ENCODE measurements at regions not wholly inside any gene's neighbourhood (a gene's known extent, or its start where the extent isn't known, plus 50 kb on each side); places are given as distances from the start of the nearest gene placed in this dataset.

DNA sequence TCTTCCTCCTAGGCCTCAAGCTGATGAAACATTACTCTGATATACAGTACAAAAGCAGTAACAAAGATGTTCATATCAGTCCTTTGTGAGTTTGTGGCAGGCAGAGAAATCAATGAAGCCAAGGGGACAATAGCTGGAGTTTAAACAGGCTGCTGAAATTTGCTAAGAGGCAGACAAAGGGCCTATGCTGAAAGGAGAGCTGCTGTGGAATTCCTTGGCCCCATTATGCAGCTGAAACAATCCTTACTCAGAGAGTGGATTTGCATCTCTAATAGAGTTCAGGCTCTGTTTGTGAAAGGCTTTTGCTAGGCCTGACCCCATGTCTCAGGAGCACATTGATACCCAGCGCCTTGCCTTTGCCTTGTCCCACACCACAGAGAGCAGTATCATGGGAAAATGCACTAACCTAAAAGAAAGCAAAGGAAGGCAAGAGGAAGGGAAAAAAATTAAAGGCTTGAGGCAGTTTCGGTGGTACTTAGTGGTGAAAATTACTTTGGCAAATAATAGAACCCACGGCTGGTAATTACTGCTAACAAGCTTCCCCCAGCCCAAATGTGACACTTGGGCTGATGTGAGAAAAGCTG is 195.0 kb upstream of the EPHA3 start:
- Histone ChIP-seq H3K4me3 (ENCODE audit: low read depth in 1 of 3, low read length in 3 of 3) (no peak overlapping the region), H3K9me3 (ENCODE audit: control insufficient read depth in 2 of 2, insufficient read depth in 1 of 2, low read depth in 1 of 2, low read length in 1 of 2) (no peaks in the 10 kb centered on the region), H3K27ac (ENCODE audit: low read depth in 1 of 3, low read length in 2 of 3) (no peak overlapping the region), H3K4me1 (ENCODE audit: control insufficient read depth in 3 of 3, insufficient read depth in 2 of 3, low read depth in 1 of 3, low read length in 2 of 3) (no peaks in the 10 kb centered on the region), H3K36me3 (ENCODE audit: control insufficient read depth in 3 of 3, insufficient read depth in 2 of 3, low read depth in 1 of 3, low read length in 3 of 3) (no peaks in the 10 kb centered on the region), H3K27me3 (ENCODE audit: control insufficient read depth in 3 of 3, insufficient read depth in 3 of 3, low read length in 3 of 3) (no peaks in the 10 kb centered on the region)
- FAIRE-seq (no peak), DNase-seq (no peak)
- WGBS, 3 donors: 35 to 75% (median 54%) methylated on average over 3 of the region's 3 CpGs

DNA sequence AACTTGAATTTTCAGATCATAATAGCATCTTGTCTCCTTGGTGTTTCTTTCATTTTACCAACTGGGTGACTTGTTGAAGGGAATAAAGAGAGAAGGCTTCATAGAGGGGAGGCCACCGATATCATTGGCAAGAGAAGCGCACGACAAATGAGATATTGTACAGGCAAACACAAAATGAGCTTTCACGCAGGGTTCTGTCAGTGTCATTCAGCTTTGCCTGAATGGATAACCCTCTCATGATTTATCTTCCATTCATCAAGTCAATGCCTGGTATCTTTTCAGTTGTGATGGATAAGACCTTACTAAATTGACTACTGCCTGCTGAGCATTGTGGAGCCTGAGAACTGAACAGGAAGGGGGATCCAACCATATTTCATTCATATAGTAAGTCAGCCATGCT is 188.6 kb upstream of the EPHA3 start:
- no peaks in the 10 kb centered on the region for H3K4me1 ChIP-seq (ENCODE audit: control insufficient read depth in 3 of 3, insufficient read depth in 2 of 3, low read depth in 1 of 3, low read length in 2 of 3)
- H3K9me3 ChIP-seq (ENCODE audit: control insufficient read depth in 2 of 2, insufficient read depth in 1 of 2, low read depth in 1 of 2, low read length in 1 of 2): no peaks in the 10 kb centered on the region
- no peak overlapping the region for H3K27ac ChIP-seq (ENCODE audit: low read depth in 1 of 3, low read length in 2 of 3)
- no peaks in the 10 kb centered on the region for H3K36me3 ChIP-seq (ENCODE audit: control insufficient read depth in 3 of 3, insufficient read depth in 2 of 3, low read depth in 1 of 3, low read length in 3 of 3)
- WGBS, 3 donors: 92 to 94% (median 93%) methylated on average over 4 of the region's 4 CpGs
- no peaks in the 10 kb centered on the region for H3K27me3 ChIP-seq (ENCODE audit: control insufficient read depth in 3 of 3, insufficient read depth in 3 of 3, low read length in 3 of 3)
- no peak overlapping the region for H3K4me3 ChIP-seq (ENCODE audit: low read depth in 1 of 3, low read length in 3 of 3)
- no peak for DNase-seq
- FAIRE-seq: no peak

DNA sequence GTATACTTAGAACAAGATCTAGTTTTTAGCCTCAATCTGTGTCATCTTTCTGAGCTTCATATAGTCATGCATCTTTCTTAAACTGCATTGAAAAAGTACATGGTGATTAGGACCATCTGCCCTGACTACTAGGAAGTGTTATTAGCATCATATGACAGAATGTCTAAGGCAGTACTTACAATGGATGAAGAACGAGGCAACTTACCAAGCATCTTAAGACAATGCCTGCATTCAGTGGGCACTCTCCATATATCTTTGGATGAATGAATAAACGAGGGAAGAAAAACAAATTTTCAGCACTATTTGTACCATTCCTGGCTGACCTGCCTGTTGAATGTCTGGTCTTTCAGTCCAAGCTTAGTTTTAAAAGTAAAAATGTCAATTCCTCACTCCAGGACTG is 185.4 kb upstream of the EPHA3 start:
- Histone ChIP-seq H3K36me3 (ENCODE audit: control insufficient read depth in 3 of 3, insufficient read depth in 2 of 3, low read depth in 1 of 3, low read length in 3 of 3) (no peaks in the 10 kb centered on the region), H3K4me1 (ENCODE audit: control insufficient read depth in 3 of 3, insufficient read depth in 2 of 3, low read depth in 1 of 3, low read length in 2 of 3) (no peaks in the 10 kb centered on the region), H3K27ac (ENCODE audit: low read depth in 1 of 3, low read length in 2 of 3) (no peak overlapping the region), H3K9me3 (ENCODE audit: control insufficient read depth in 2 of 2, insufficient read depth in 1 of 2, low read depth in 1 of 2, low read length in 1 of 2) (no peaks in the 10 kb centered on the region), H3K27me3 (ENCODE audit: control insufficient read depth in 3 of 3, insufficient read depth in 3 of 3, low read length in 3 of 3) (no peaks in the 10 kb centered on the region), H3K4me3 (ENCODE audit: low read depth in 1 of 3, low read length in 3 of 3) (no peak overlapping the region)
- 28 to 61% (median 37%) methylated on average over 2 of the region's 2 CpGs for WGBS, 3 donors
- FAIRE-seq (no peak), DNase-seq (no peak)

DNA sequence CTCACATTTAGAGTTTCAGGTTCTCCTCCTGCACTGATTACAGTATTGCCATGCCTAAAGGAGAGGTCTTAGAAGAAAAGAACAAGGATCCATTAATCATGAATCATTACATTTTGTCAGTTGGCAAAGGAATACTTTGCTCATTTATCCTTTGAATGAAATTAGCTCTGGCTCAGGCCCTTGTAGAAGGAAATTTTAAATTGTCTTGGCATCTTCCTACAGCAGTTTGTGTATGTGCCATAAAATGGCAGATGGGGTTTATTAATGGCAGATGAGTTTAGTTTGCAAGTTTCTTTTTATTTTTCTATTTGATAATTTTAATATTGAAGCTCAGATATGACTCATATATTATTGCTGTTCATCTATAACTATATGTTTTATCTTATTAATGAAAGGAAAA is 181.2 kb upstream of the EPHA3 start:
- no peak overlapping the region for H3K27ac ChIP-seq (ENCODE audit: low read depth in 1 of 3, low read length in 2 of 3)
- no peak overlapping the region for H3K4me3 ChIP-seq (ENCODE audit: low read depth in 1 of 3, low read length in 3 of 3)
- FAIRE-seq: no peak
- DNase-seq: no peak
- H3K9me3 ChIP-seq (ENCODE audit: control insufficient read depth in 2 of 2, insufficient read depth in 1 of 2, low read depth in 1 of 2, low read length in 1 of 2): no peaks in the 10 kb centered on the region
- no peaks in the 10 kb centered on the region for H3K27me3 ChIP-seq (ENCODE audit: control insufficient read depth in 3 of 3, insufficient read depth in 3 of 3, low read length in 3 of 3)
- H3K36me3 ChIP-seq (ENCODE audit: control insufficient read depth in 3 of 3, insufficient read depth in 2 of 3, low read depth in 1 of 3, low read length in 3 of 3): no peaks in the 10 kb centered on the region
- H3K4me1 ChIP-seq (ENCODE audit: control insufficient read depth in 3 of 3, insufficient read depth in 2 of 3, low read depth in 1 of 3, low read length in 2 of 3): no peaks in the 10 kb centered on the region

DNA sequence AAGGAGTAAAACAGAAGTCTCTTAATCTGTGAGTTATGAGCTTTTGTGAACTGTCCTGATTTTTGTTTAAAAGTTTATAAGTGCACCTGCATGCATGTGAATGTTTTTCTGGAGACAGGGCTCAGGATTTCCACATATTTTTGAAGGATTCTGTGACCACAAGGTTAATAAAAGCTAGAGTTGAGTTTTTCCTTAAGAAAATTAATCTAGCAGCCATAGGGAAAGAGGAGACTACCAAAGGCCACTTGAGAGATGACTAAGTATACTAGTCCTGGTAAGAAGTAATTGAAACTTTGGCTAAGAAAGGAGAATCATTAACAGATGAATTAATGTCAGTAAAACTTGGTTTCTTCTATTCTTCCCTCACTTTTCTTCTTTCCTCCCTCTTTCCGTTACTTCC is 176.8 kb upstream of the EPHA3 start:
- Histone ChIP-seq H3K27ac (ENCODE audit: low read depth in 1 of 3, low read length in 2 of 3) (no peak overlapping the region), H3K4me1 (ENCODE audit: control insufficient read depth in 3 of 3, insufficient read depth in 2 of 3, low read depth in 1 of 3, low read length in 2 of 3) (no peaks in the 10 kb centered on the region), H3K36me3 (ENCODE audit: control insufficient read depth in 3 of 3, insufficient read depth in 2 of 3, low read depth in 1 of 3, low read length in 3 of 3) (no peaks in the 10 kb centered on the region), H3K27me3 (ENCODE audit: control insufficient read depth in 3 of 3, insufficient read depth in 3 of 3, low read length in 3 of 3) (no peaks in the 10 kb centered on the region), H3K9me3 (ENCODE audit: control insufficient read depth in 2 of 2, insufficient read depth in 1 of 2, low read depth in 1 of 2, low read length in 1 of 2) (no peaks in the 10 kb centered on the region), H3K4me3 (ENCODE audit: low read depth in 1 of 3, low read length in 3 of 3) (no peak overlapping the region)
- 60 to 79% (median 66%) methylated on average over 1 of the region's 1 CpG for WGBS, 3 donors
- FAIRE-seq (no peak), DNase-seq (no peak)

DNA sequence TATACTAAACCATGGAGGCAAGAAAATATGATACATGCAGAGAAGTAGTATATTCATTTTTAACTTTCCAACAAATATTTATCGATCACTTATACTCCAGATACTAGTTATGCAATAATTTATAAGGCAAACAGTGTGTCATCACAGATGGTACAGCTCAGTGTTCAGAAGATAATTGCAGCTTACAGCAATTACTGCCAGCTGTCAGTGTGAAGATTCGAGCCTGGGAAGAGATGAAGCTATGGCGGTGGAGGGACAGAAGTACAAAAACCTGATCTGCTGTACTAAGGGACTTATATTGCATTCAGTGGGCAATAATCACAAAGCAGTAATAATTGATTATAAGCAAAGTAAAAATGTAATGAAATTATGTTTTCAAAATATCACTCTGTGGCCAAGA is 170.6 kb upstream of the EPHA3 start:
- 61 to 69% (median 66%) methylated on average over 3 of the region's 3 CpGs for WGBS, 3 donors
- Histone ChIP-seq H3K27me3 (ENCODE audit: control insufficient read depth in 3 of 3, insufficient read depth in 3 of 3, low read length in 3 of 3) (no peaks in the 10 kb centered on the region), H3K27ac (ENCODE audit: low read depth in 1 of 3, low read length in 2 of 3) (no peak overlapping the region), H3K4me3 (ENCODE audit: low read depth in 1 of 3, low read length in 3 of 3) (no peak overlapping the region), H3K4me1 (ENCODE audit: control insufficient read depth in 3 of 3, insufficient read depth in 2 of 3, low read depth in 1 of 3, low read length in 2 of 3) (no peaks in the 10 kb centered on the region), H3K9me3 (ENCODE audit: control insufficient read depth in 2 of 2, insufficient read depth in 1 of 2, low read depth in 1 of 2, low read length in 1 of 2) (no peaks in the 10 kb centered on the region), H3K36me3 (ENCODE audit: control insufficient read depth in 3 of 3, insufficient read depth in 2 of 3, low read depth in 1 of 3, low read length in 3 of 3) (no peaks in the 10 kb centered on the region)
- DNase-seq: no peak
- FAIRE-seq: no peak

DNA sequence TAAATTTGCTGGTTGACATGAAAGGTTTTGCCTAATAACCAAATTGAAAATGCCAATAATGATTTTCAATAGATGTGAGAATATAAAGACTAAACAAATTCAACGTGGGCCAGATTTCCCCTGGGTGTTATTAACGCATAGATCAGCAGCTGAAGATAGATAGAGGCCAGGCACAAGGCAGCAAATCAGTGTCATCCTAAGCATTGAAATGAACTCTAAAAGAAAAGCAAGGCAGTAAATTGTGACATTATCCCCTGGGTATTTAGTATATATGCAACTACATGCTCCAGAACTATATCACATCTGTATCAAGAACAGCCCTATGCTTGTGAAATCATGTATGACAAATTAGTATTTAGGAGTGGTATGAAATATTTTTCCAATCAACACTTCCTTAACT is 167.1 kb upstream of the EPHA3 start:
- DNase-seq (no peak), FAIRE-seq (no peak)
- WGBS, 3 donors: 68 to 80% (median 79%) methylated on average over 2 of the region's 2 CpGs
- no peaks in the 10 kb centered on the region for H3K9me3 ChIP-seq (ENCODE audit: control insufficient read depth in 2 of 2, insufficient read depth in 1 of 2, low read depth in 1 of 2, low read length in 1 of 2)
- H3K4me3 ChIP-seq (ENCODE audit: low read depth in 1 of 3, low read length in 3 of 3): no peak overlapping the region
- no peaks in the 10 kb centered on the region for H3K4me1 ChIP-seq (ENCODE audit: control insufficient read depth in 3 of 3, insufficient read depth in 2 of 3, low read depth in 1 of 3, low read length in 2 of 3)
- no peak overlapping the region for H3K27ac ChIP-seq (ENCODE audit: low read depth in 1 of 3, low read length in 2 of 3)
- no peaks in the 10 kb centered on the region for H3K36me3 ChIP-seq (ENCODE audit: control insufficient read depth in 3 of 3, insufficient read depth in 2 of 3, low read depth in 1 of 3, low read length in 3 of 3)
- H3K27me3 ChIP-seq (ENCODE audit: control insufficient read depth in 3 of 3, insufficient read depth in 3 of 3, low read length in 3 of 3): no peaks in the 10 kb centered on the region

DNA sequence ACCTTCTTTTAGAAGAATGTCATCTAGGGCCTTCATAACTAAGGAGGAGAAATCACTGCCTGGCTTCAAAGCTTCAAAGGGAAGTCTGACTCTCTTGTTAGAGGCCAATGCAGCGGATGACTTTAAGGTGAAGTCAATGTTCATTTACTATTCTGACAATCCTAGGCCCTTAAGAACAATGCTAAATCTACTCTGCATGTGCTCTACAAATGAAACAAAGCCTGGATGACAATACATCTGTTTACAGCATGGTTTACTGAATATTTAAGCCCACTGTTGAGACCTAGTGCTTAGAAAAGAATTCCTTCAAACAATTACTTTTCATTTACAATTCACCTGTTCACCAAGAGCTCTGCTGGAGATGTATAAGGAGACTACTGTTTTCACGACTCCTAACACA is 160.4 kb upstream of the EPHA3 start:
- Histone ChIP-seq H3K36me3 (ENCODE audit: control insufficient read depth in 3 of 3, insufficient read depth in 2 of 3, low read depth in 1 of 3, low read length in 3 of 3) (no peaks in the 10 kb centered on the region), H3K4me3 (ENCODE audit: low read depth in 1 of 3, low read length in 3 of 3) (no peak overlapping the region), H3K4me1 (ENCODE audit: control insufficient read depth in 3 of 3, insufficient read depth in 2 of 3, low read depth in 1 of 3, low read length in 2 of 3) (no peaks in the 10 kb centered on the region), H3K9me3 (ENCODE audit: control insufficient read depth in 2 of 2, insufficient read depth in 1 of 2, low read depth in 1 of 2, low read length in 1 of 2) (no peaks in the 10 kb centered on the region), H3K27ac (ENCODE audit: low read depth in 1 of 3, low read length in 2 of 3) (no peak overlapping the region), H3K27me3 (ENCODE audit: control insufficient read depth in 3 of 3, insufficient read depth in 3 of 3, low read length in 3 of 3) (no peaks in the 10 kb centered on the region)
- FAIRE-seq: no peak
- DNase-seq: no peak
- 70 to 85% (median 71%) methylated on average over 2 of the region's 2 CpGs for WGBS, 3 donors

DNA sequence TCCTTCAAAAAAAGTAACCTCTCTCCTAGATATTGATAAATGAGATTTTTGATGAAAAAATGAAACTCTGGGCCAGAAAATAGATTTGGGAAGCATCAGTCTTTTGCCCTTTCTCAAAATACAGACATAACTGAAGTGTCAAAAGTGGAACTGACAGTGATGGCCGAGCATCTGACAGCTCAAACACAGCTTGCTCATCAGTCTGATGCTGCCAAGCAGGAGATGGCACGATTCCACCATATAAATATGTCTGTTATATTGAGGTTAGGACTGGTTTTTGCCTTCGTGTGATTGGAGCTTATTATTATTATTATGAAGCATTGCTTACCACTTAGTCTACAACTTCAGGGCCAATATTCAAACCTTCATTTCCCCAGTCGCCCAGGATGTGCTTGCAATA is 152.6 kb upstream of the EPHA3 start:
- no peaks in the 10 kb centered on the region for H3K4me1 ChIP-seq (ENCODE audit: control insufficient read depth in 3 of 3, insufficient read depth in 2 of 3, low read depth in 1 of 3, low read length in 2 of 3)
- no peaks in the 10 kb centered on the region for H3K9me3 ChIP-seq (ENCODE audit: control insufficient read depth in 2 of 2, insufficient read depth in 1 of 2, low read depth in 1 of 2, low read length in 1 of 2)
- no peaks in the 10 kb centered on the region for H3K27me3 ChIP-seq (ENCODE audit: control insufficient read depth in 3 of 3, insufficient read depth in 3 of 3, low read length in 3 of 3)
- no peak overlapping the region for H3K27ac ChIP-seq (ENCODE audit: low read depth in 1 of 3, low read length in 2 of 3)
- WGBS, 3 donors: 63 to 78% (median 68%) methylated on average over 4 of the region's 4 CpGs
- FAIRE-seq (no peak), DNase-seq (no peak)
- H3K4me3 ChIP-seq (ENCODE audit: low read depth in 1 of 3, low read length in 3 of 3): no peak overlapping the region
- H3K36me3 ChIP-seq (ENCODE audit: control insufficient read depth in 3 of 3, insufficient read depth in 2 of 3, low read depth in 1 of 3, low read length in 3 of 3): no peaks in the 10 kb centered on the region

Measured in small intestine (tissue), 7 donors.